Type B pancreatic cell (in vitro differentiated cells): ENCODE measurements at regions not wholly inside any gene's neighbourhood (a gene's known extent, or its start where the extent isn't known, plus 50 kb on each side); places are given as distances from the start of the nearest gene placed in this dataset.

Experiments
- DNase-seq: peaks from one replicate; pipeline ENCODE4 v3.0.0; 2021; ENCODE audit warnings: mixed read lengths; ENCODE audit not compliant: unreplicated experiment; ENCODE audit errors: extremely low spot score
- H3K27ac Mint-ChIP-seq: 2 replicates; pipeline ENCODE4 v1.8.0; 2021; ENCODE audit warnings: mild to moderate bottlenecking, mixed read lengths
- H3K27me3 Mint-ChIP-seq: 2 replicates; pipeline ENCODE4 v1.8.0; 2021; ENCODE audit warnings: mixed read lengths
- H3K36me3 Mint-ChIP-seq: 2 replicates; pipeline ENCODE4 v1.8.0; 2021; ENCODE audit warnings: mixed read lengths
- H3K4me1 Mint-ChIP-seq: one replicate; pipeline ENCODE4 v1.8.0; 2021; ENCODE audit warnings: mixed read lengths; ENCODE audit not compliant: unreplicated experiment
- H3K4me3 Mint-ChIP-seq: 2 replicates; pipeline ENCODE4 v1.8.0; 2021; ENCODE audit warnings: mild to moderate bottlenecking, mixed read lengths
- H3K9me3 Mint-ChIP-seq: 2 replicates; pipeline ENCODE4 v1.8.0; 2021; ENCODE audit warnings: mixed read lengths
- CTCF ChIP-seq: fragments of 200-600 bp; sonication (generic); conservative IDR thresholded peaks from 2 replicates; pipeline ENCODE4 v1.5.0; 2021; ENCODE audit warnings: antibody characterized with exemption, mild to moderate bottlenecking

GRCh38 chr12:102763061-102763460, 154.0 kb downstream of the PAH start:
- no peak overlapping the region for H3K27ac Mint-ChIP-seq
- H3K4me1 Mint-ChIP-seq = peaks cover 11% of the 10 kb centered on the region
- peaks cover 3% of the 10 kb centered on the region for H3K27me3 Mint-ChIP-seq
- no peak overlapping the region for H3K4me3 Mint-ChIP-seq
- no peaks in the 10 kb centered on the region for H3K9me3 Mint-ChIP-seq
- no peaks in the 10 kb centered on the region for H3K36me3 Mint-ChIP-seq
- DNase-seq = no peak
- no peak for TF ChIP-seq CTCF

- Mint-ChIP-seq H3K4me1 (peaks cover 15% of the 10 kb centered on the region), H3K27me3 (peaks cover 8% of the 10 kb centered on the region), H3K4me3 (no peak overlapping the region), H3K36me3 (no peaks in the 10 kb centered on the region), H3K9me3 (no peaks in the 10 kb centered on the region), H3K27ac (no peak overlapping the region)
- no peak for DNase-seq
- TF ChIP-seq CTCF = no peak
Observed at GRCh38 chr12:102760322-102760721, 156.7 kb downstream of the PAH start.

GRCh38 chr12:102759466-102759865, 157.6 kb downstream of the PAH start:
- H3K4me3 Mint-ChIP-seq = no peak overlapping the region
- no peak for TF ChIP-seq CTCF
- H3K27ac Mint-ChIP-seq = no peak overlapping the region
- no peak for DNase-seq
- peaks cover 15% of the 10 kb centered on the region for H3K4me1 Mint-ChIP-seq
- no peaks in the 10 kb centered on the region for H3K36me3 Mint-ChIP-seq
- H3K27me3 Mint-ChIP-seq = peaks cover 8% of the 10 kb centered on the region
- H3K9me3 Mint-ChIP-seq = no peaks in the 10 kb centered on the region

- H3K4me1 Mint-ChIP-seq = peaks cover 10% of the 10 kb centered on the region
- no peak for DNase-seq
- TF ChIP-seq CTCF = no peak
- no peaks in the 10 kb centered on the region for H3K36me3 Mint-ChIP-seq
- H3K27ac Mint-ChIP-seq = no peak overlapping the region
- no peak overlapping the region for H3K4me3 Mint-ChIP-seq
- H3K27me3 Mint-ChIP-seq = peaks cover 8% of the 10 kb centered on the region
- no peaks in the 10 kb centered on the region for H3K9me3 Mint-ChIP-seq
Observed at GRCh38 chr12:102757882-102758226, 159.2 kb downstream of the PAH start.

- Mint-ChIP-seq H3K27ac (no peak overlapping the region), H3K36me3 (no peaks in the 10 kb centered on the region), H3K9me3 (no peaks in the 10 kb centered on the region), H3K4me1 (peaks cover 11% of the 10 kb centered on the region), H3K4me3 (no peak overlapping the region), H3K27me3 (peaks cover 8% of the 10 kb centered on the region)
- DNase-seq = no peak
- no peak for TF ChIP-seq CTCF
Observed at GRCh38 chr12:102757154-102757881, 159.7 kb downstream of the PAH start.
